ENCODE measurements at regions not wholly inside any gene's neighbourhood (a gene's known extent, or its start where the extent isn't known, plus 50 kb on each side); places are given as distances from the start of the nearest gene placed in this dataset.
"Not testable (repeated sequence)": the region's sequence is repeated elsewhere in the genome, so short reads cannot be mapped to it uniquely, and the experiment has no call there.

DNA sequence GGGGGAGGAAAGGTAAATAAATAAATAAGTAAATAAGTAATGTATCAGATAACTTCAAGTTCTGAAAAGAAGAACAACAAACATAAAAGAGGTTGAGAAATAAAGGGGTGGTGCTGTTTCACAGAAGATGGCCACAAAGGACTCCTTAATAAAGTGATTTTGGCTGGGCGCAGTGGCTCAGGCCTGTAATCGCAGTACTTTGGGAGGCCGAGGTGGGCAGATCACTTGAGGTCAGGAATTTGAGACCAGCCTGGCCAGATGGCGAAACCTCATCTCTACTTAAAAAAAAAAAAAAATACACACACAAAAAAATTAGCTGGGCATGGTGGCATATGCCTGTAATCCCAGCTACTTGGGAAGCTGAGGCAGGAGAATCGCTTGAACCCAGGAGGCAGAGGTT is 315.5 kb downstream of the MIAT start:
- in situ Hi-C loops (cut with HindIII; ENCODE audit: low pct_ligation_motif_present, low pct_unique_long_range_greater_than_20kb, low sequenced_read_pairs); DNase-seq: not testable (repeated sequence)

DNA sequence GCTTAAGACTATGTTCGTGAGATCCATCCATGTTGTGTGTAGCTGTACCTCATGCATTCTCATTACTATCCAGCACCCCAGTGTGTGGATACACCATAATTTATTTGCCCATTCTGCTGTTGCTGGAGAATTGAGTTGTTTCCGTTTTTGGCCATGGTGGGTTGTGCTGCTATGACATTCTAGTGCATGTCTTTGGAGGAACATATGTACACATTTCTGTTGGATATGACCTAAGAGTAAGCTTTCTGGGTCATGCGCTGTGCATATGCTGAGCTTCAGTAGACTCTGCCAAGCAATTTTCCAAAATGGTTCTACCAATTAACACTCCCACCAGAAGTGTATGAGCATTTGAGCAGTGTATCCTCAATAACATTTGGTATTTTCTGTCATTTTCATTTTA is 316.6 kb downstream of the MIAT start:
- in situ Hi-C loops (cut with HindIII; ENCODE audit: low pct_ligation_motif_present, low pct_unique_long_range_greater_than_20kb, low sequenced_read_pairs) = no loop called here
- no peak for DNase-seq

DNA sequence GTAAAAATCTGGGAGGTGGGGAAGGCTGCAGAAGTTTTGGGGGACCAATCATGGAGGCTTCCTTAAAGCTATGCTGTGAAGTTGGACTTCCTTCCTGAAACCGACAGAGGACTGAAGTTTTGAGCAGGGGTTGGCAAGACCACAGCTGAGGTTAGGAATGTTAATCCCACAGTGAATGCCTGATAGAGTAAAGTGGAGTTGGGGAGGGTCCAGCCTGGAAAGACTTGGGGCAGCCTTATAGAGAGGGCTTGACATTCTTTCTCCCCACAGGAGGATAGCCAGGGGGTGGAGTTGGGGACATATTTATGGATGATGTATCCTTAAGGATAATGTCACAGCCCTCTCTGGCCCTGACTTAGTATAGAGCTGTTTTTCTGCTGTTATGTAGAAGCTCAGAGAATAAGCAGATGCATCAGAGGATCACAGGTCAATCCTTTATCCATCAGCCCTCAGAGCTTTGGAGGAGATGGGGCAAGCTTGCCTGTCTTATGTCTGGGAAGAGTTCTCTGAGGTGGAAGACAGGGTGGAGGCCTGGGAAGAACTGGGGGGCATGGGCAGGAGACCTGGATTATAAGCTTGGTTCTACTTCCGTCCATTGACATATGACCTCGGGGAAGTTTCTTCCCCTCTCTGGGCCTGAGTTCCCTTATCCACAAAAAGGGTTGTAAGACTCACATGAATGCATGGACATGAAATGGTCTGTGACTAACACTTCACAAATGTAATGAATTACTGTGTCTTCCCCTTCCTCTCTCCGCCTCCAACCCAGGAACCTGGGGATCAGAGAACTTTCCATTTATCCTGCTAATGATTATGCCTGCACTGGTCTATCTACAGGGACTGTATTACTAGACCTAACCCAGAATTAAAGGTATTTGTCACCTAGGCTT is 317.8 kb downstream of the MIAT start:
- in situ Hi-C loops (cut with HindIII; ENCODE audit: low pct_ligation_motif_present, low pct_unique_long_range_greater_than_20kb, low sequenced_read_pairs) = no loop called here
- DNase-seq = peak; percentile 2

DNA sequence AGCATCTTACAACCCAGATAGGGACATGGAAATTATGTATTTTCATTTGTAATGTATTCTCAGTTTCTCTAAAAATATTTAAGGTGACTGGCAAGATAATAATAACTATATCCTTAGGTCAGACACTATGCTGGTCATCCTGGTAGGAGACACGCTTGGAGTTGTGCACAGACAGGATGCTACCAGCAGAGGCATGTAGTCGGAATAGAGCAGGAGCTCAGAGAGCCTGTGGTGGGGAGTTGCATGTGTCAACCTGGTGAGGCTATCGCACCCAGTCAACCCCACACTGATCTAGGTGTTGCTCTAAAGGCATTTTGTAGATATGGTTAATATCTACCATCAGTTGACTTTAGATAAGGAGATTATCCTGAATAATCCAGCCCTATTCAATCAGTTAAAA is 318.5 kb downstream of the MIAT start:
- no peak for DNase-seq
- in situ Hi-C loops (cut with HindIII; ENCODE audit: low pct_ligation_motif_present, low pct_unique_long_range_greater_than_20kb, low sequenced_read_pairs) = no loop called here

DNA sequence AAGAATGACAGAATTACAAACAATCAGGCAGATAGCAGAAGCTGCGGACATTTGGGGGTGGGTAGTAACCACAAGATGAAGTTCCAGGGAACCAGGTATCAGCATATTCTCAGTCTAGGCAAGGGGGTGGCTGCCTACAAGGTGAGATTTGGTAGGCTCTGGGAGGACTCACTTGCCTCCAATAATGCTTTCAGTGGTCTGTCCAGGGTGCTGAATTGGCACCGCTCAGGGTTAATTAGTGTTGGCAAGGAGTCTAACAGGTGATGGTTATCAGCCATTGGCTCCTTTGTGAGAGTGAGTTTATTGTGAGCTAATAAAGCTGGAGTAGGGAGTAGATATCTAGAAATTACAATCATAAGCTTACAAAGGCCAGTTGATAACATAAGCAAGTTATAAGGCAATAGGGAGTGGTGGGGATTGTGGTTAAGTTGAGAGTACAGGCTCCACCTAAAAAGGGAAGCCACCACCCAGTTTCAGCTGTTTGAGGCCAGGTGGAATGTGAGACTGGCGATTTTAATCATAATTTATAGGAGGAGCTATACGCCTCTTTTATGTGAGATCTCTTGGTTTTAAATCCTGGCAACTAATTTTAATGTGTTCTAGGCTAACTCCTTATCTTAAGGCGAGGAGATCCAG is 320.5 kb downstream of the MIAT start:
- in situ Hi-C loops (cut with HindIII; ENCODE audit: low pct_ligation_motif_present, low pct_unique_long_range_greater_than_20kb, low sequenced_read_pairs) = no loop called here
- DNase-seq = peak; percentile 4

DNA sequence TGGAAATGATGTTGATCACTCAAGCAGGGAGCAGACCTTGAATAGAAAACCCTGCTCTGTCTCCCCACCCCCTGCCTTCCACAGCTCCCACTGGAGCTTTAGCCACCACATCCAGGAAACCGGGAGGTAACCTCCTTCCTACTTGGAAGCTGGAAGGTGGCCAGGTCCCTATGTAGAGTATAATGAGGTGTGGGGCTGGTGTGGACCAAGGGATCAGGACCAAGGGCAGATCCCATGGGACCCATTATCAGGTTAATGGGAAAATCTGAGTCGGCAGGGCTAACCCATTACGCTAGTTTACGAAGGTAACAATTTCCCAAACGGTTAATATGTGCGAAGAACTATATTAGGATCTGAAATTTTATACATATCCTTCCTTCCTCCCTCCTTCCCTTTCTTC is 321.9 kb downstream of the MIAT start:
- in situ Hi-C loops (cut with HindIII; ENCODE audit: low pct_ligation_motif_present, low pct_unique_long_range_greater_than_20kb, low sequenced_read_pairs) = no loop called here
- peak; percentile 4 for DNase-seq

DNA sequence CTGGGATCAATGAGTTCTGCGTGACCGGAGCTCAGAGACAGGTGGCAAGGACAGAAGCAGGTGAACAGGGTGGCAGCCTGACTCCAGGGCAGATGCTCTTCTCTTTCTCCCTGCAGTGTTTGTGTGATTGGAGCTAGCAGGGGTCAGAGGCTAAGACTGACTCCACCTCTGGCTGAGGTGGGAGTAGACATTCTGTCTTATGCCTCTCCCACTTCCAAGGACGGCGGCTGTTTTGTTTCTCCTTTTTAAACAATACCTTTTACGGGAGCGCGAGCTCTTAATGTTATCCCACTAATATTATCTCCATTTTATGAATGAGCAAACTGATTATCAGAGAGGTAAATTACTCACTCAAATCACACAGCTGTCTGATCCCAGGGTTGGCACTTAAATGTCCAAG is 323.7 kb downstream of the MIAT start:
- in situ Hi-C loops (cut with HindIII; ENCODE audit: low pct_ligation_motif_present, low pct_unique_long_range_greater_than_20kb, low sequenced_read_pairs) = no loop called here
- no peak for DNase-seq

DNA sequence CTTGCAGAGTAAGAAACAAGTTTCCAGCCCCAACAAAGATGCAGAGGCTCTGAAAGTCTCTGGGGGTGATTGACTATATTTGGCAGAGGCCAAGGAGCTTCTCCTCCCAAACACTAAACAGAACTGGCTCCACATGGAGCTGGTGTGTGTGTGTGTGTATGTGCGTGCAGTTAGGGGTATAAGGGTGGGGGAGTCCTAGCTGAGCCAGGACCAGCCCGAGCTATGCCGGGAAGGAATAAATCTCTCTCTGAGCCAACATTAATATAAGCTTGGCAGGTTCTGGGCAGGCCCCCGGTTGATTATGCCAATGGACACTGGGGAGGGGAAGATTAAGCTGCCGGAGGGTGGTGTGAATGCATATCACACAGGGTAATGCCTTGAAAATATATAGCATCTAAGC is 324.2 kb downstream of the MIAT start:
- in situ Hi-C loops (cut with HindIII; ENCODE audit: low pct_ligation_motif_present, low pct_unique_long_range_greater_than_20kb, low sequenced_read_pairs) = no loop called here

DNA sequence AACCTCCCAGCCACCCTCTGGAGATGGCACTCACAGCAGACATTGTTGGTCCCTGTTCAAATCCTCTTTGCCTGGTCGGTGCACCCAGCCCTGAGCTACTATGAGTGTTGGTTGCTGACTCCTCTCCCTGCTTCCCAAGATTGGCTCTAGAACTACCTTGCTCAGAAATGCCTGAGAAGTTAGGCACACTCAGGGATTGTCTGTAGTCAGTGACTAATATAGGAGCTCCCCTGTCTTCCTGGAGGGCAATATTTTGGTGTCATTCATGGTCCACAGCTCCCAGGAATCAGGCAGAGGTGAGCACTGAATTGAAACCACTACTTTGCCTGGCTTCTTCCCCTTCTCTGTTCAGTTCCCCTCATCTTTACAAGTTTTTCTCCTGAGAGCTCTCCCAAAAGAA is 325.9 kb downstream of the MIAT start:
- DNase-seq = no peak
- in situ Hi-C loops (cut with HindIII; ENCODE audit: low pct_ligation_motif_present, low pct_unique_long_range_greater_than_20kb, low sequenced_read_pairs) = no loop called here

More for the DNA sequence above, 324.2 kb downstream of the MIAT start:
- DNase-seq = no peak

DNA sequence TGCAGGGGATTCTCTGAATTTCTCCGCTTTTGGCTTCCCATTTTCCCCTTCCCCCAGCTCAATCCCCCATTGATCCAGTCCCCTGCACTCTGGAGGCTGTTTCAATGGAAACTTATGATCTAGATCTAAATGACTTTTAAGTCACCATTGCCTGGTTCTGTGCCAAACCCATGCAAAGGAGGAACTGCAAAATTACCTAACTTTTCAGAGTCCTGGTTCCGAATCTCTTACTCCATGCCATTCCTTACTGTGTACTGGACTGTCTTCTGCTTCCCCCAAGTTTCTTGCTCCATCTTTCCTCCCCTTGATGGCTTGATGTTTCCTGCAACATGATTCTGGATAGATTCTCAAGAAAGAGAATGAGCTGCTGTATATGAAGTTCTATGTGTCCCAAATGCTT is 327.8 kb downstream of the MIAT start:
- no peak for DNase-seq
- in situ Hi-C loops (cut with HindIII; ENCODE audit: low pct_ligation_motif_present, low pct_unique_long_range_greater_than_20kb, low sequenced_read_pairs) = no loop called here

DNA sequence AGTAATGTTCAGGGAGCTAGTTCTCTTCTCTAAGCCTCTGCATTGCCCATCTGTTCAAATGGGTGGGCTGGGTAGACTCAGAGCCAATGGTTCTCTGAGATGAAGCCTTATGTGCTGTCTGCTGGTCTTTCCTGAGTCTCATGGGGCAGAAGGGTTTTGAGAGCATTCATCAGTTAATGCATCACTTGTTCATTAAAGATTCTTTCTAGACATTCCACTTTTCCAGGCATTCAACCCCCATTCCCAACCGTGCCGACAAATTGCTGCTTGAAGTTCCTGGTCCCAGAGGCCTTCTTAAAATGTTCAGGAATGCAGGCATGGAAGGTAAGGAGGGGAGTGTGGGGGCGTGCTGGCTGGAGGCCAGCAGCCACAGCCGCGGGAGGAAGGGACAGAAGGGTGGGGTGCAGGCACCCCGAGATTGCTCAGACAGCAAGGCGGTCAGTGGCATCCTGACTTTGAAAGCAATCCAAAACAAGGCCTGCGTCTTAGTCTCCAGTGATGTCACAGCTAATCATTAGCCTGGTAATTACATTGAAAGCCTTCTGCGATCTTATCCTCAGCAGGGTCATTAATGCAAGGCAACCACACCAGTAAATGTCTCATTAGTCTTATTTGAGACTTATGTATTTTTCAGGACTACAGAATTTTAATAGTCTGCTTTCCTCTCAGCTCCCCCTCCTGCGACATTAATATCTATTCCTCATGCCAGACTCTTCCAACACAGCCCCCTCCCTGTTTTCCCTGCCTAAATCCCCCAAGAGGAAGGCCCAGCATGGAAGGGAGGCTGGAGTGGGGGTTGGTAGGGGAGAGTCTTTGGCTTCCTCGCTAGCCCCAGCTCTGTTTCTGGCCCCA is 328.8 kb downstream of the MIAT start:
- in situ Hi-C loops (cut with HindIII; ENCODE audit: low pct_ligation_motif_present, low pct_unique_long_range_greater_than_20kb, low sequenced_read_pairs) = no loop called here
- DNase-seq = no peak

DNA sequence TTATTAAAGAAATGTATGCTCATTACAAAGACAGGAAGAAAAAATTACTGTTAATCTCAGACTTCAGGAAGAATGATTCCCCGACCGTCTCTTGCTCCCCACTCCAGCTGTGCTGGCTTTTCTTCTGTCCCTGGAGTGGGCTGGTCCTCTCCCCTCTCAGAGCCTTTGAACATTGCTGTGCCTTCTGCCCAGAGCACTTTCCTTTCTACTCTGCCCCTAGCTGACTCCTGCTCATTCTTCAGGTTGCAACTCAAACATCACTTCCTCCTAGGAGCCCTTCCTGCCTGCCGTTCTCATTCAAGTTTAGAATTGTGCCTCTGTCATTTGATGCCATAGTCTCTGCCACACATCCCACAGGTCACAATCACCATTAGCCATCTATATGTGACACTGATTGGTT is 329.5 kb downstream of the MIAT start:
- in situ Hi-C loops (cut with HindIII; ENCODE audit: low pct_ligation_motif_present, low pct_unique_long_range_greater_than_20kb, low sequenced_read_pairs) = no loop called here
- no peak for DNase-seq

DNA sequence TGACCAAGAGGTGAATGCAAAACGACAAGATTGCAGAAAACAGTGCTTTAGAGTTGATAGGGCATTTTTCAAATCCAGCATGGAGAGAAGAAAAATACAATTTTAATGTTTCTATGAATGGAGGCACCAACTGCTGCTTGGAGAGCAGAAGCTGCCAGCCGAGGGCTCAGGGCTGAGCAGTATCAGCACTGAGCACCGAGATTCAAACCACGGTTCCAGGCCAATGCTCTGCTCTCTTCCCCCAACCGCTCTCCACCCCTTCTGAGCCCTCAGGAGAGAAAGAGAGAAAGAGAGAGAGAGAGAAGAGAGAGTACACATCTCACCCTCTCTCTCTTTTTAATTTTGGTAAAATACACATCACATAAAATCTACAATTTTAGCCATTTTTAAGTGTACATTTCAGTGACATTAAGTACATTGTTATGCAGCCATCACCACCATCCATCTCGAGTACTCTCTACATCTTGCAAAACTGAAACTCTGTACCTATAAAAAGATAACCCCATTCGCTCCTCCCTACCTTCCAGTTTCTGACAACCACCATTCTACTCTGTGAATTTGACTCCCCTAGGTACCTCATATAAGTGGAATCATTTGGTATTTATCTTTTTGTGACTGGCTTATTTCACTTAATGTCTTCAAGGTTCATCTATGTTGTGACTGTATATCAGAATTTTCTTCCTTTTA is 333.3 kb downstream of the MIAT start:
- DNase-seq = no peak
- in situ Hi-C loops (cut with HindIII; ENCODE audit: low pct_ligation_motif_present, low pct_unique_long_range_greater_than_20kb, low sequenced_read_pairs) = no loop called here

DNA sequence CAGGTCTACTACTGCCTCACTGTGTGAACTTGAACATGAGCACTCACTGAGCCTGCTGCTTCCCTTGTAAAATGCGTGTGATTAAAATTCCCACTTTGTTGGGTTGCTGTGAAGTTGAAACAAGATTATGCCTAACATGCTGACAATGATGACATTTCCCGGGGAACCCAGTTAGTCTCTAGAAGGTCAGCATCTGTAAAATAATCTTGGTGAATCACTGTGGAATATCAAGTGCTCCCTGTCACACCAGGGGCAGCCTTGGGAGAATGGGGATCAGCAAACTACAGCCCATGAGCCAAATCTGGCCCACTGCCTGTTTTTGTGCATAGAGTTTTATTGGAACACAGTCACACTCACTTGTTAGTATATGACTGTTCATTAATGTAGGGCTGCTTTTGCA is 335.2 kb downstream of the MIAT start:
- no peak for DNase-seq
- in situ Hi-C loops (cut with HindIII; ENCODE audit: low pct_ligation_motif_present, low pct_unique_long_range_greater_than_20kb, low sequenced_read_pairs) = no loop called here

DNA sequence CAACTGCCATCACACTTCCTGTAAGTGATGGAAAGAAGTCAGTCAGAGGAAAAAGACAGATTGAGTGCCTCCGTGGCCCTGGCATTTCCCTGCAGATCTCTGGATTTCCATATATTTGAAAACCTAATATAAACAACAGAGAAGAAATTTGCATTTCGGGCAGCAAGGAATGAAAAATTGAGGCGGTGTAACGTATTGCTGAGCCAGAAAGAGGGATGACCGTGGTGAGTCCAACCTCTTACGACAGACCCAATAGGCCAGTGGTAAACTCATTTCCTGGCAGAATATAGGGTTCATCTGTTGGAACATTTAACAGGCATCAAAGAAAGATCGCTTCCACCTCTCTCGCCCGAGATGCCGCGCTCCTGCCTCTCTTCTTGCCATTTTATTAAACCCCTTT is 336.5 kb downstream of the MIAT start:
- no peak for DNase-seq
- in situ Hi-C loops (cut with HindIII; ENCODE audit: low pct_ligation_motif_present, low pct_unique_long_range_greater_than_20kb, low sequenced_read_pairs) = no loop called here

DNA sequence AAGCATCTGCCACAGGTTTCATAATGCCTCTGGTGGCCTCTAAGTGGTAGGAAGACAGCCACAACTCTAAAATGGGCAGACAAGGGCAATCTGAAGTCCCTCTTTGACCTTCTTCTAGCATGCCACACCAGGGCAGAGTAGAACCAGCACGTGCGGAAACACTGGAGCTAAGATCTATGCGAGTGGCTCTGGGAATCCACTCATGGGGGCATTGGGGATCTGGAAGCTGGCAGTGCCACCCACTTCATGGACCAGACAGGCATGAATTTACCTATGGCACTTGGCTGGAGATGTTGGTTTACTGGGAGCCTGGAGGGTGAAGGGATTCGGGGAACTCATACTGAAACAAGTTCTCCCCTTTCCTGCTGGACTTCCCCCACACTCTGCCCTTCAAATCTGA is 337.4 kb downstream of the MIAT start:
- no peak for DNase-seq
- in situ Hi-C loops (cut with HindIII; ENCODE audit: low pct_ligation_motif_present, low pct_unique_long_range_greater_than_20kb, low sequenced_read_pairs) = no loop called here

DNA sequence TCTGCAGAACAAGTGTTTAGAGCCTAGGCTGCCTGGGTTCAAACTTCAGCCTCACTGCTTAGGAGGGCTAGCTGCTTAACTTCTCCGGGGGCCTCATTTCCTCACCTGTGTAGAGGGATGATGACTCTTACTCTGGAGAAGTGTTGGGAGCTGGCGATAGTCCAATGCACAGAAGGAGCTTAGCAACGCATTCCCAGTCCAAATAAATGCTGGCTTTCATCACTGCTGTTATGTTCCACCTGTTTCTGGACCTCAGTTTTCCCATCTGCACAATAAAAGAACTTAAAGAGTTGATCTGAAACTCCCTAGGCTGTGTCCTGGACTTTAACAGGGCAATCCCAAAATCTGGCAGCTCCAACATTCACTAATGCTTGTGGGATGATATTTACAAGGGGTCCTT is 337.8 kb downstream of the MIAT start:
- no peak for DNase-seq
- in situ Hi-C loops (cut with HindIII; ENCODE audit: low pct_ligation_motif_present, low pct_unique_long_range_greater_than_20kb, low sequenced_read_pairs) = no loop called here

DNA sequence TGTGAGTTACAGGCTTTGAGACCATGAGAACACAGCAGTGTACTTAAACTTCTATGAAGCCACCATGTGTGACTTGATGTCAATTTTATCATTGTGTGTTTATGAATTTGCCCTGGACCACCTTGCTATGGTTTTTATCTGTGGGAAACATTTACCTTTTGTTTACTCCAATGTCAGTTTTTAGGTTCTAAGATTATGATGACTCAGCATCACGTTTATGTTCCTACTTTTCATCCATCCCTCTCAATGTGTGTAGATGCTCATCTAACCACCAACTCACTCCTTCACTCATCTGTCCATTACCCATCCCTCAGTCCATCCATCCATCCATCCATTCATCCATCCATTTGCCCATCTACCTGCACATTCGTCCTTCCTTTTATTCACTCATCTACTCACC is 338.8 kb downstream of the MIAT start:
- in situ Hi-C loops (cut with HindIII; ENCODE audit: low pct_ligation_motif_present, low pct_unique_long_range_greater_than_20kb, low sequenced_read_pairs) = no loop called here
- DNase-seq = no peak

DNA sequence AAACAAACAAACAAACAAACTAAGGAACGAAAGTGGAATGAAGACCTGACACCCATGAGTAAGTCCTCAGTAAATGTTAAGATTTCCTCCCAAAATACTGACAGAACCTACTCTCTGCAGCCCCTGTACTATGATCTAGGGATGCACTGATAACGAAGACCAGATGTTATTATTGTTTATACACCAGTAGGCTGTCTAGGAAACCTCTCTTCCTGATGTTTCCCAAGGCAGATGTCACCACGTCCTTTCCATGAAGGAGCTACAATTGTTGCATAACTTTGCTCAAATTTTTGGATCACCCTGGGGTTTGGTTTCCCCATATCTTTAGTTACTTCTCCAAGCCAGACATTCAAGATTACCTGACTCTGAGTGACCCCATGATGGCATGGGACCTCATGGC is 340.7 kb downstream of the MIAT start:
- in situ Hi-C loops (cut with HindIII; ENCODE audit: low pct_ligation_motif_present, low pct_unique_long_range_greater_than_20kb, low sequenced_read_pairs) = no loop called here
- DNase-seq = no peak

All from ACHN (cell line).